ENCODE measurements at regions not wholly inside any gene's neighbourhood (a gene's known extent, or its start where the extent isn't known, plus 50 kb on each side); places are given as distances from the start of the nearest gene placed in this dataset.

DNA sequence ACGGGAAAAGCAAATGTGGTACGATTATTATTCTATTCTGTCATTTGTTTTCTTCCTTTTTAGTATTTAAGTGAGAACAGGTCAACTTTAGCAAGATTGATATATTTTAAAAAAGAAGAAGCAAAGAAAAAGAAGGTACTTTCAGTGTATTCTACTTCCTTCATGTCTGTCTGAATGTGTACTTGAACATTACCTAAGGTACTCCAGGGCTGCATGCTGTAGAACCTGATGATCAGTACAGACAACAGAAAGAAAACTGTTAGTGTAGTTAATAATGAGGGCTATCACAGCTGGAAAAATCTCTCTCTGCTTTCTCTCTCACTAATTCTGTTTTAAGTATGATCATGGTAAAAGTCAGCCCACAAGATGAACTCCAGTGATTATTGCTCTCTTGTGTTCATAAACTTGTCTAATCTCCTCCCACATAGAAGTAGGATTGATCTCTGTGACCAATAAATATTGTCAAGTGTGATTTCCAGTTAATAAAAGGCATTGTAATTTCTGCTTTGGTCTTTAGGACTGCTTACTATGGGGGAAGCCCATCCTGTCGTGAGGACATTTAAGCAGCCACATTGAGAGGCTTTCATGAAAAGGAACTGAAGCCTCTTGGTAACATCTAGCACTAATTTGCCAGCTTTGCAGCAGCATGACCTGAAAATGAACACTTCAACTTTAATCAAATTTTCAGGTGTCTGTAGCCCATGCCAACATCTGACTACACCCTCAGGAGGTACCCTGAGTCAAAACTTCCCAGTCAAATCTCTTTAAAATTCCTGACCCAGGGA, 864.0 kb upstream of the ACO1 start:
- 76% methylated on average over 3 of the region's 3 CpGs for WGBS, 2 donors
- no peak overlapping the region for H3K4me3 ChIP-seq (ENCODE audit: low read depth, poor library complexity, severe bottlenecking)
- intact Hi-C loops (cut with DNase I; ENCODE audit: low total_unique reads): no loop called here
- no peak for DNase-seq (ENCODE audit: low spot score in 2 of 2)
- TF ChIP-seq POLR2A (IDR thresholded peaks at IDR 0.05): no peak
- no peak for TF ChIP-seq CTCF (IDR thresholded peaks at IDR 0.05)

- intact Hi-C loops (cut with DNase I; ENCODE audit: low total_unique reads): no loop called here
- 78 to 81% methylated on average over 2 of the region's 2 CpGs for WGBS, 2 donors
- TF ChIP-seq CTCF (IDR thresholded peaks at IDR 0.05) (no peak), POLR2A (IDR thresholded peaks at IDR 0.05) (no peak)
- DNase-seq (ENCODE audit: low spot score in 2 of 2): no peak
- H3K4me3 ChIP-seq (ENCODE audit: low read depth, poor library complexity, severe bottlenecking): no peak overlapping the region
Observed at GRCh38 chr9:31535651-31536050, 848.8 kb upstream of the ACO1 start.

DNA sequence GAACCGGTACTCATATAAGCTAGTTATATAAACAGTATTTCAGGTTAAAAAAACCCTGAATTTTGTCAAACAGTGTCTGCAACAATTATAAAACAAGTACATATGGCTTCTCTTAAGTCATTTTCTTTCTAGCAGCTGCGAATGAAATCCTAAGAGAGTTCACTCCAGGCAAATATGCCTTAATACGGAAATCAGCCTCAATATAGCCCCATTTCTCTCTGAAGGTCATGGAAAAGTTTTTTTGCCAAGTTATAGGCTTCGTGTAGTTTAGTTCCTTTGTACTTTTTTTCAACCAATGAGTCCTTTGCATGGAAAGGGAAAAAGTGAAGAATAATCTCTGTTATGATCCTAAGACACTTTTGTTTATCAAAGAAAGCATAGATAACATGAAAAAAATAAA, 848.0 kb upstream of the ACO1 start:
- WGBS, 2 donors: 46 to 54% methylated on average over 4 of the region's 4 CpGs
- no peak overlapping the region for H3K4me3 ChIP-seq (ENCODE audit: low read depth, poor library complexity, severe bottlenecking)
- TF ChIP-seq POLR2A (IDR thresholded peaks at IDR 0.05) (no peak), CTCF (IDR thresholded peaks at IDR 0.05) (no peak)
- intact Hi-C loops (cut with DNase I; ENCODE audit: low total_unique reads): no loop called here
- DNase-seq (ENCODE audit: low spot score in 2 of 2): no peak

DNA sequence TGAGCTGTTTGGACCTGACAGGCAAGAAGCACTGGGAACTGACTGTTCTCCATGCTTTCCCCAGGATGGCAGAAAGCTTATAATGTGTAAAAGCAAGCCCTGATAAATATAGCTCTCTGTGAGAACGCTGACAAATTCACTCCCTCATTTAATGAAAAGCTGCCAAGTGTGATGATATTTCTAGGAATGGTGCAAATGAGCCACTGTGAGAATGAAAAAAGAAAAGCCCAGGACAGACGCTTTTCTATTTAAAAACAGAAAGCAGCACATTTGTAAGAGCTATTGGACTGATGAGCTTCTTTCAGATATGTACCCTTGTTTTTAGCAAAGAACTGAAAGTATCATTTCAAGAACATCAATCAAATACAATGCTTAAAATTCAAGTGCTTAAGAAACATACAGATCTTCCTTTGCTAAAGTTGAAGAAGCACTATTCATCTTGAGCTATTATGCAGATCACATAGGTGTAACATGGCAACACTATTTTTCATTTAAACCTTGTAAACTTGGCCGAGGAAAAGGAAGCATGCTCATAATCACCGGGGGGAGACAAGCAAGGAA, 842.6 kb upstream of the ACO1 start:
- no peak for DNase-seq (ENCODE audit: low spot score in 2 of 2)
- TF ChIP-seq CTCF (IDR thresholded peaks at IDR 0.05) (no peak), POLR2A (IDR thresholded peaks at IDR 0.05) (no peak)
- intact Hi-C loops (cut with DNase I; ENCODE audit: low total_unique reads): no loop called here
- WGBS, 2 donors: 23 to 26% methylated on average over 4 of the region's 4 CpGs
- no peak overlapping the region for H3K4me3 ChIP-seq (ENCODE audit: low read depth, poor library complexity, severe bottlenecking)

DNA sequence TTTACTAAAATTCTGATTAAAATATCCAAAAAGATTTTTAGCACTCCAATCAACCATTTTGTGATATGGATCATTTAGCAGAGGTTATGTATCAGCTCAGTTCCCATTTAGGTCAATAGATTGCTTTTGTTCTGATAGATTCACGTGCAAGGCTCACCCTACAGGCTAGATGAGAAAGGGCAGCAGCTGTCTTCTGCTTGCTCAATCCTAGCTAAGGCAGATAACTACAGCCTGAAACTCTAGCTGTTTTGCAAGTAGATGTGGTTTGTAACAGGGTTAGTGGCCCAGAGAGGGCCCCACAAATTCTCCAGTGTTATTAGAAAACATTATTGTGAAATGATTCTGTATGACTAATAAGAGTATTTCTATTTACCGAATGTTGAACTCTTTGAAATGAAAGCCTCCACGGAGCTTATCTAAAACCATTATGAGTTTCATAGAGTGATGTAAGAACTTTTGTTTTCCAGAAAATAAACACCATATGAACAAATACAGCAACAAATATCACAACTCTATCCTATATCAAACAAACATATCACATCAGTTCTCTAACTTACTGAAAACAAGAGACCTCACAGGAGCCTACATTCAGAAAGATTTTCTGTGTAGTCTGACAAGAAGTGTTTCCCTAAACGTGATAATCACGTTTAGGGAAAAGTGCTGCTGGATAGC, 841.9 kb upstream of the ACO1 start:
- peak in 1 of 2 donors; percentile 14 for DNase-seq (ENCODE audit: low spot score in 2 of 2)
- intact Hi-C loops (cut with DNase I; ENCODE audit: low total_unique reads): no loop called here
- TF ChIP-seq CTCF (IDR thresholded peaks at IDR 0.05) (no peak), POLR2A (IDR thresholded peaks at IDR 0.05) (no peak)
- H3K4me3 ChIP-seq (ENCODE audit: low read depth, poor library complexity, severe bottlenecking): no peak overlapping the region
- WGBS, 2 donors: 34 to 43% methylated on average over 5 of the region's 5 CpGs

Data from lower leg skin (tissue), 4 donors.